ENCODE measurements at regions not wholly inside any gene's neighbourhood (a gene's known extent, or its start where the extent isn't known, plus 50 kb on each side); places are given as distances from the start of the nearest gene placed in this dataset.

GRCh38 chrX:128216364-128216763, 164.2 kb upstream of the ACTRT1 start:
- no peak for DNase-seq

- DNase-seq: no peak
Observed at GRCh38 chrX:128165884-128166408, 113.7 kb upstream of the ACTRT1 start.

GRCh38 chrX:128156204-128156603, 104.0 kb upstream of the ACTRT1 start:
- no peak for DNase-seq

- no peak for DNase-seq
Observed at GRCh38 chrX:128142745-128143144, 90.5 kb upstream of the ACTRT1 start.

- DNase-seq: peak; percentile 5
Observed at GRCh38 chrX:128106630-128107029, 54.4 kb upstream of the ACTRT1 start.

GRCh38 chrX:128105659-128106058, 53.5 kb upstream of the ACTRT1 start:
- DNase-seq: no peak

Data from NCI-H1436 treated with DMSO at 0.1 percent for 48 hours (cell line).